ENCODE measurements at regions not wholly inside any gene's neighbourhood (a gene's known extent, or its start where the extent isn't known, plus 50 kb on each side); places are given as distances from the start of the nearest gene placed in this dataset.

DNA sequence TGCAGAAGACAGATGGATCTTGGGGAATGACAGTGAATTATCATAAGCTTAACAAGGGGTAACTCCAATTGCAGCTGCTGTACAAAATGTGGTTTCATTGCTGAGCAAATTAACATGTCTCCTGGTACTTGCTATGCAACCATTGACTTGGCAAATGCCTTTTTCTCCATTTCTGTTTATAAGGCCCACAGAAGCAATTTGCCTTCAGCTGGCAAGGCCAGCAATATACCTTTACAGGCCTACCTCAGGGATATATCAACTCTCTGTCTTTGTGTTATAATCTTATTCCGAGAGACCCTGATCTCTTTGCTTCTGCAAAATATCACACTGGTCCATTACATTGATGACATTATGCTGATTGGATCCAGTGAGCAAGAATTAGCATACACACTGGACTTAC is 52.7 kb upstream of the KIAA0040 start:
- no peak overlapping the region for H3K4me3 ChIP-seq (replicated peaks; ENCODE audit: low read depth, low read length)
- TF ChIP-seq, protein P1, sequence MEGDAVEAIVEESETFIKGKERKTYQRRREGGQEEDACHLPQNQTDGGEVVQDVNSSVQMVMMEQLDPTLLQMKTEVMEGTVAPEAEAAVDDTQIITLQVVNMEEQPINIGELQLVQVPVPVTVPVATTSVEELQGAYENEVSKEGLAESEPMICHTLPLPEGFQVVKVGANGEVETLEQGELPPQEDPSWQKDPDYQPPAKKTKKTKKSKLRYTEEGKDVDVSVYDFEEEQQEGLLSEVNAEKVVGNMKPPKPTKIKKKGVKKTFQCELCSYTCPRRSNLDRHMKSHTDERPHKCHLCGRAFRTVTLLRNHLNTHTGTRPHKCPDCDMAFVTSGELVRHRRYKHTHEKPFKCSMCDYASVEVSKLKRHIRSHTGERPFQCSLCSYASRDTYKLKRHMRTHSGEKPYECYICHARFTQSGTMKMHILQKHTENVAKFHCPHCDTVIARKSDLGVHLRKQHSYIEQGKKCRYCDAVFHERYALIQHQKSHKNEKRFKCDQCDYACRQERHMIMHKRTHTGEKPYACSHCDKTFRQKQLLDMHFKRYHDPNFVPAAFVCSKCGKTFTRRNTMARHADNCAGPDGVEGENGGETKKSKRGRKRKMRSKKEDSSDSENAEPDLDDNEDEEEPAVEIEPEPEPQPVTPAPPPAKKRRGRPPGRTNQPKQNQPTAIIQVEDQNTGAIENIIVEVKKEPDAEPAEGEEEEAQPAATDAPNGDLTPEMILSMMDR (IDR thresholded peaks at IDR 0.05; ENCODE audit: insufficient read depth, low read length, poor library complexity, severe bottlenecking) = no peak
- no peaks in the 10 kb centered on the region for H3K27me3 ChIP-seq (replicated peaks; ENCODE audit: control insufficient read depth, insufficient read depth, low read length)
- no peak for DNase-seq (ENCODE audit: extremely low read depth, insufficient read length)
- H3K36me3 ChIP-seq (ENCODE audit: control insufficient read depth, insufficient read depth, low read length) = no peaks in the 10 kb centered on the region

DNA sequence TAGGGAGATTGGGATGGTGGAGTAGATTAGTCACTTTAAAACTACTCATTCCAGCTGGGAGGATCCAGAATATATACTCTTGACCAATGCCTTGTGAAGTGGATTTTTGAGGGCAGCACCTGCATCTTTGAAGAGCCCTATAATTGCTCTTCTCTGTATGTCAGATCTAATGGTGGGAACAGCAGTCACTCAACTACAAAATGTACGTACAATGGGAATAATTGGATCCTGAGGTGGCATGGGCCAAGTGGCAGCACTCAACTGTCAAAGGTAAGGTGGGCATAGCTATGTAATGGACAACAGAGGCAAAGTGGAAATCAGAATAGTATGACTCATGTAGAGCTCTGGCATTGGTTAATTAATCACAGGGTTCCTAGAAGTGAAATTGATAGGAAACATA is 51.6 kb upstream of the KIAA0040 start:
- no peaks in the 10 kb centered on the region for H3K27me3 ChIP-seq (replicated peaks; ENCODE audit: control insufficient read depth, insufficient read depth, low read length)
- H3K4me3 ChIP-seq (replicated peaks; ENCODE audit: low read depth, low read length) = no peak overlapping the region
- no peaks in the 10 kb centered on the region for H3K36me3 ChIP-seq (ENCODE audit: control insufficient read depth, insufficient read depth, low read length)
- no peak for DNase-seq (ENCODE audit: extremely low read depth, insufficient read length)
- TF ChIP-seq, protein P1 (IDR thresholded peaks at IDR 0.05; ENCODE audit: insufficient read depth, low read length, poor library complexity, severe bottlenecking) = no peak
